ENCODE measurements at regions not wholly inside any gene's neighbourhood (a gene's known extent, or its start where the extent isn't known, plus 50 kb on each side); places are given as distances from the start of the nearest gene placed in this dataset.

GRCh38 chr12:3931776-3932175 is 58.6 kb upstream of the PARP11 start:
- intact Hi-C loops (cut with micrococcal nuclease): loop anchor here (2.0 kb wide), 1 partner anchor 35 kb away; no protein-coding TSS in a partner anchor

- intact Hi-C loops (cut with micrococcal nuclease): loop anchor here (2.0 kb wide), 1 partner anchor 34 kb away; no protein-coding TSS in a partner anchor
Measured at GRCh38 chr12:3931206-3931605, 58.0 kb upstream of the PARP11 start.

GRCh38 chr12:3929875-3930615 is 56.8 kb upstream of the PARP11 start:
- intact Hi-C loops (cut with micrococcal nuclease): loop anchor here (2.0 kb wide), 1 partner anchor 33 kb away; no protein-coding TSS in a partner anchor

- intact Hi-C loops (cut with micrococcal nuclease): no loop called here
Measured at GRCh38 chr12:3928538-3929184, 55.5 kb upstream of the PARP11 start.

- intact Hi-C loops (cut with micrococcal nuclease): no loop called here
Measured at GRCh38 chr12:3925621-3926020, 52.4 kb upstream of the PARP11 start.

GRCh38 chr12:3924761-3925160 is 51.6 kb upstream of the PARP11 start:
- intact Hi-C loops (cut with micrococcal nuclease): no loop called here

GRCh38 chr12:3923021-3923420 is 49.8 kb upstream of the PARP11 start:
- intact Hi-C loops (cut with micrococcal nuclease): no loop called here
